ENCODE measurements at regions not wholly inside any gene's neighbourhood (a gene's known extent, or its start where the extent isn't known, plus 50 kb on each side); places are given as distances from the start of the nearest gene placed in this dataset.

- Histone ChIP-seq H3K4me3 (no peak overlapping the region), H3K36me3 (peaks cover 0 to 8% (median 0%) of the 10 kb centered on the region in 6 donors), H3K27me3 (replicated peaks in 1 of 7) (no peaks in the 10 kb centered on the region), H3K9me3 (peaks cover 0 to 7% (median 0%) of the 10 kb centered on the region in 8 donors), H3K27ac (no peak overlapping the region), H3K4me1 (peaks cover 0 to 17% (median 6%) of the 10 kb centered on the region in 6 donors)
- DNase-seq, result no peak
- TF ChIP-seq POLR2A (IDR thresholded peaks at IDR 0.05), result no peak
- WGBS, 5 donors, result 88 to 96% (median 96%) methylated on average over 6 of the region's 6 CpGs
- intact Hi-C loops (cut with DNase I; ENCODE audit: low total_unique reads), result no loop called here
Measured at GRCh38 chr2:241935774-241936173, 66.2 kb downstream of the RTP5 start.

DNA sequence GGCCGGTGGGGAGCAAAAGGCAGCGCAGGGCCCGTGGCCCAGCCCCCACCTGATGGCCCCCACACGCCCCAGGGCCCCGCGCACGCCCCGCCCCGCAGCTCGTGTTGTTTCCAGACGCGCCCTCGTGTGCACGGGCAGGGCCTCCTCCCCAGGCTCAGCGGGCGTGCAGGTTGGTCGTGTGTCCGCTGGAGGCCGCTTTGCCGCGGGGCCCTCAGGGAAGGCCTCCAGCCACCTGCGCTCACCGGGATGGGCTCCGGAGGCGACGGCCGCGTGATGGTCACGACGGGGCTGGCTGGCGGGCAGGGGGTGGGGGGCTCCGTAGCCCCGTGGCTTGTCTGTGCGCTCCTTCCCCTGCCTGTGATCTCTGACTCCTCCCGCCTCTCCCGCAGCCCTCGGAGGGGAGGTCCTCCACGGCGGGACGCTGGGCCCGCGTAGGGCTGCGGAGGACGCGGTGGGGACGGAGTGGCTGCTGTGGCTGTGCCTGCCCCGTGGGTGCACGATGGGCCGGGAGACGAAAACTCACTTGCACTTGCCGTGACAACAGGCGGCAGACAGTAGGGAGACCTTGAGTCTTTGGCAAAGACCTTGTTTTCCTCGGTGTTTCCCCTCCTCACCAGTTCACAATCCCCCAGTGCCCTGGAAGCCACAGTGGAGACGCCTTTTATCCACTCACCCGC, 67.1 kb downstream of the RTP5 start:
- H3K4me3 ChIP-seq, result no peak overlapping the region
- H3K27ac ChIP-seq, result no peak overlapping the region
- peaks cover 0 to 7% (median 0%) of the 10 kb centered on the region in 8 donors for H3K9me3 ChIP-seq
- 79 to 91% (median 85%) methylated on average over 37 to 55 of the region's 55 CpGs for WGBS, 5 donors
- H3K36me3 ChIP-seq, result peaks cover 0 to 8% (median 0%) of the 10 kb centered on the region in 6 donors
- intact Hi-C loops (cut with DNase I; ENCODE audit: low total_unique reads), result no loop called here
- DNase-seq, result no peak
- no peak for TF ChIP-seq POLR2A (IDR thresholded peaks at IDR 0.05)
- TF ChIP-seq POLR2AphosphoS5 (IDR thresholded peaks at IDR 0.05), result no peak
- TF ChIP-seq, protein P1, sequence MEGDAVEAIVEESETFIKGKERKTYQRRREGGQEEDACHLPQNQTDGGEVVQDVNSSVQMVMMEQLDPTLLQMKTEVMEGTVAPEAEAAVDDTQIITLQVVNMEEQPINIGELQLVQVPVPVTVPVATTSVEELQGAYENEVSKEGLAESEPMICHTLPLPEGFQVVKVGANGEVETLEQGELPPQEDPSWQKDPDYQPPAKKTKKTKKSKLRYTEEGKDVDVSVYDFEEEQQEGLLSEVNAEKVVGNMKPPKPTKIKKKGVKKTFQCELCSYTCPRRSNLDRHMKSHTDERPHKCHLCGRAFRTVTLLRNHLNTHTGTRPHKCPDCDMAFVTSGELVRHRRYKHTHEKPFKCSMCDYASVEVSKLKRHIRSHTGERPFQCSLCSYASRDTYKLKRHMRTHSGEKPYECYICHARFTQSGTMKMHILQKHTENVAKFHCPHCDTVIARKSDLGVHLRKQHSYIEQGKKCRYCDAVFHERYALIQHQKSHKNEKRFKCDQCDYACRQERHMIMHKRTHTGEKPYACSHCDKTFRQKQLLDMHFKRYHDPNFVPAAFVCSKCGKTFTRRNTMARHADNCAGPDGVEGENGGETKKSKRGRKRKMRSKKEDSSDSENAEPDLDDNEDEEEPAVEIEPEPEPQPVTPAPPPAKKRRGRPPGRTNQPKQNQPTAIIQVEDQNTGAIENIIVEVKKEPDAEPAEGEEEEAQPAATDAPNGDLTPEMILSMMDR (IDR thresholded peaks at IDR 0.05 in 8 of 11, conservative IDR thresholded peaks at IDR 0.05 in 3 of 11), result no peak
- no peaks in the 10 kb centered on the region for H3K27me3 ChIP-seq (replicated peaks in 1 of 7)
- peaks cover 0 to 17% (median 6%) of the 10 kb centered on the region in 6 donors for H3K4me1 ChIP-seq

DNA sequence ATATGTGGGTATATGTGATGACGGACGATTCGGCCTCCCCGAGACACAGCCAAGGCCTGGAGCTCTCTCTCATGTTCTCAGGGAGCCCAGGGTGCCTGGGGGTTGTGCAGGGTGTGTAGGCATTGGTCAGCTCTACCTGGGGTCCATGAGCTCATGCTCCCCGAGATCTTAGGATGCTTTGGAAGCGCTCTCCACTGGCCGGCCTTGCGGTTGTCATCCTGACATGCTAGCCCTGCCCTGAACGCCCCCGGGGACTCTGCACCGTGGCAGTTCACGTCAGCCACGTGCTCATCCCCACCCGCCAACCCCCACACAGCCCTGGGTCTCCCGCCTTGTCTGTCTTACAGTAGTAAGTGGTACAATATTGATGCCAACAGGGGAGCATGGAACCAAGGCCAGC, 67.8 kb downstream of the RTP5 start:
- DNase-seq, result no peak
- 90 to 95% (median 94%) methylated on average over 14 to 15 of the region's 15 CpGs for WGBS, 5 donors
- TF ChIP-seq POLR2A (IDR thresholded peaks at IDR 0.05), result no peak
- TF ChIP-seq, protein P1 (IDR thresholded peaks at IDR 0.05 in 8 of 11, conservative IDR thresholded peaks at IDR 0.05 in 3 of 11), result no peak

DNA sequence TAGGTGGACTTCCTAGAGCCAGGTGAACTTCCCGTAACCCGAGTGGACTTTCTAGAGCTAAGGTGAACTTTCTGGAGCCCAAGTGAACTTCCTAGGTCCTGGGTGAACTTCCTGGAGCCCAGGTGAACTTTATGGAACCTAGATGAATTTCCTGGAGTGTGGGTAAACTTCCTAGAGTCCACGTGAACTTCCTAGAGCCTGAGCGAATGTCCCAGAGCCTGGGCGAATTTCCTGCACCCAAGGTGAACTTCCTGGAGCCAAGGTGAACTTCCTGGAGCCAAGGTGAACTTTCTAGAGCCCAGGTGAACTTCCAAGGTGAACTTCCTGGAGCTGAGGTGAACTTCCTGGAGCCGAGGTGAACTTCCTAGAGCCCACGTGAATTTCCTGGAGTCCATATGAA, 70.0 kb downstream of the RTP5 start:
- Histone ChIP-seq H3K27ac (no peak overlapping the region), H3K4me1 (peaks cover 0 to 7% (median 0%) of the 10 kb centered on the region in 6 donors), H3K4me3 (no peak overlapping the region), H3K9me3 (peaks cover 0 to 7% (median 0%) of the 10 kb centered on the region in 8 donors), H3K36me3 (peaks cover 0 to 4% (median 0%) of the 10 kb centered on the region in 6 donors), H3K27me3 (replicated peaks in 1 of 7) (no peaks in the 10 kb centered on the region)
- intact Hi-C loops (cut with DNase I; ENCODE audit: low total_unique reads), result no loop called here
- 55 to 84% (median 76%) methylated on average over 6 to 7 of the region's 7 CpGs for WGBS, 5 donors
- DNase-seq, result no peak
- TF ChIP-seq POLR2AphosphoS5 (IDR thresholded peaks at IDR 0.05) (no peak), POLR2A (IDR thresholded peaks at IDR 0.05) (no peak)
- TF ChIP-seq, protein P1 (IDR thresholded peaks at IDR 0.05 in 8 of 11, conservative IDR thresholded peaks at IDR 0.05 in 3 of 11), result no peak

More for the DNA sequence above, 67.8 kb downstream of the RTP5 start:
- peaks cover 0 to 17% (median 6%) of the 10 kb centered on the region in 6 donors for H3K4me1 ChIP-seq
- intact Hi-C loops (cut with DNase I; ENCODE audit: low total_unique reads), result no loop called here
- H3K27ac ChIP-seq, result no peak overlapping the region
- peaks cover 0 to 7% (median 0%) of the 10 kb centered on the region in 8 donors for H3K9me3 ChIP-seq
- H3K4me3 ChIP-seq, result no peak overlapping the region
- H3K27me3 ChIP-seq (replicated peaks in 1 of 7), result no peaks in the 10 kb centered on the region
- peaks cover 0 to 8% (median 0%) of the 10 kb centered on the region in 6 donors for H3K36me3 ChIP-seq
